ENCODE measurements at regions not wholly inside any gene's neighbourhood (a gene's known extent, or its start where the extent isn't known, plus 50 kb on each side); places are given as distances from the start of the nearest gene placed in this dataset.

GRCh38 chr5:162786234-162786633 is 651.2 kb upstream of the CCNG1 start:
- Histone ChIP-seq H3K27me3 (ENCODE audit: control insufficient read depth, insufficient read depth, low read length) (no peaks in the 10 kb centered on the region), H3K4me1 (ENCODE audit: control insufficient read depth in 2 of 3, insufficient read depth in 2 of 3, low read depth in 1 of 3, low read length in 3 of 3) (no peaks in the 10 kb centered on the region), H3K9ac (ENCODE audit: low read length in 3 of 3) (no peak overlapping the region), H3K27ac (ENCODE audit: low read depth in 2 of 2, low read length in 2 of 2) (no peak overlapping the region), H3K36me3 (ENCODE audit: control insufficient read depth in 2 of 3, insufficient read depth in 3 of 3, low read length in 3 of 3) (no peaks in the 10 kb centered on the region), H3K9me3 (ENCODE audit: control insufficient read depth in 2 of 3, insufficient read depth in 1 of 3, low read length in 3 of 3) (peaks cover 0 to 3% (median 2%) of the 10 kb centered on the region in 3 donors), H3K4me3 (ENCODE audit: low read length in 3 of 3) (no peak overlapping the region)
- no peak for FAIRE-seq
- intact Hi-C loops (cut with DNase I): no loop called here
- no peak for TF ChIP-seq CTCF (IDR thresholded peaks at IDR 0.05; ENCODE audit: borderline replicate concordance, extremely low read depth, insufficient read depth)
- DNase-seq: no peak

GRCh38 chr5:162796507-162796906 is 640.9 kb upstream of the CCNG1 start:
- H3K4me3 ChIP-seq (ENCODE audit: low read length in 3 of 3): no peak overlapping the region
- FAIRE-seq (no peak), DNase-seq (no peak)
- TF ChIP-seq CTCF (IDR thresholded peaks at IDR 0.05; ENCODE audit: borderline replicate concordance, extremely low read depth, insufficient read depth): no peak
- H3K27me3 ChIP-seq (ENCODE audit: control insufficient read depth, insufficient read depth, low read length): no peaks in the 10 kb centered on the region
- no peak overlapping the region for H3K27ac ChIP-seq (ENCODE audit: low read depth in 2 of 2, low read length in 2 of 2)
- no peaks in the 10 kb centered on the region for H3K9me3 ChIP-seq (ENCODE audit: control insufficient read depth in 2 of 3, insufficient read depth in 1 of 3, low read length in 3 of 3)
- H3K36me3 ChIP-seq (ENCODE audit: control insufficient read depth in 2 of 3, insufficient read depth in 3 of 3, low read length in 3 of 3): no peaks in the 10 kb centered on the region
- intact Hi-C loops (cut with DNase I): no loop called here
- H3K4me1 ChIP-seq (ENCODE audit: control insufficient read depth in 2 of 3, insufficient read depth in 2 of 3, low read depth in 1 of 3, low read length in 3 of 3): no peaks in the 10 kb centered on the region
- H3K9ac ChIP-seq (ENCODE audit: low read length in 3 of 3): no peak overlapping the region

- intact Hi-C loops (cut with DNase I): no loop called here
- Histone ChIP-seq H3K27ac (ENCODE audit: low read depth in 2 of 2, low read length in 2 of 2) (no peak overlapping the region), H3K4me1 (ENCODE audit: control insufficient read depth in 2 of 3, insufficient read depth in 2 of 3, low read depth in 1 of 3, low read length in 3 of 3) (no peaks in the 10 kb centered on the region), H3K9ac (ENCODE audit: low read length in 3 of 3) (no peak overlapping the region), H3K36me3 (ENCODE audit: control insufficient read depth in 2 of 3, insufficient read depth in 3 of 3, low read length in 3 of 3) (no peaks in the 10 kb centered on the region), H3K4me3 (ENCODE audit: low read length in 3 of 3) (no peak overlapping the region), H3K27me3 (ENCODE audit: control insufficient read depth, insufficient read depth, low read length) (no peaks in the 10 kb centered on the region), H3K9me3 (ENCODE audit: control insufficient read depth in 2 of 3, insufficient read depth in 1 of 3, low read length in 3 of 3) (no peaks in the 10 kb centered on the region)
- FAIRE-seq (no peak), DNase-seq (no peak)
- no peak for TF ChIP-seq CTCF (IDR thresholded peaks at IDR 0.05; ENCODE audit: borderline replicate concordance, extremely low read depth, insufficient read depth)
These were observed 637.1 kb upstream of the CCNG1 start for GRCh38 chr5:162800301-162800700.

- TF ChIP-seq CTCF (IDR thresholded peaks at IDR 0.05; ENCODE audit: borderline replicate concordance, extremely low read depth, insufficient read depth): no peak
- Histone ChIP-seq H3K27me3 (ENCODE audit: control insufficient read depth, insufficient read depth, low read length) (no peaks in the 10 kb centered on the region), H3K4me1 (ENCODE audit: control insufficient read depth in 2 of 3, insufficient read depth in 2 of 3, low read depth in 1 of 3, low read length in 3 of 3) (no peaks in the 10 kb centered on the region), H3K4me3 (ENCODE audit: low read length in 3 of 3) (no peak overlapping the region), H3K27ac (ENCODE audit: low read depth in 2 of 2, low read length in 2 of 2) (no peak overlapping the region), H3K9me3 (ENCODE audit: control insufficient read depth in 2 of 3, insufficient read depth in 1 of 3, low read length in 3 of 3) (no peaks in the 10 kb centered on the region), H3K36me3 (ENCODE audit: control insufficient read depth in 2 of 3, insufficient read depth in 3 of 3, low read length in 3 of 3) (no peaks in the 10 kb centered on the region), H3K9ac (ENCODE audit: low read length in 3 of 3) (no peak overlapping the region)
- DNase-seq: no peak
- intact Hi-C loops (cut with DNase I): no loop called here
- FAIRE-seq: no peak
These were observed 636.2 kb upstream of the CCNG1 start for GRCh38 chr5:162801235-162801634.

All from kidney (tissue), 13 donors.